WI38 (cell line): ENCODE measurements at regions not wholly inside any gene's neighbourhood (a gene's known extent, or its start where the extent isn't known, plus 50 kb on each side); places are given as distances from the start of the nearest gene placed in this dataset.

Source experiments
- H3K4me3 ChIP-seq: 2 replicates; pipeline ENCODE4 v1.5.1; 2011; ENCODE audit warnings: low read depth, mild to moderate bottlenecking, control low read depth, low read length
- CTCF ChIP-seq: IDR thresholded peaks from 2 replicates; pipeline ENCODE4 v1.5.1; 2012; ENCODE audit warnings: low read depth, mild to moderate bottlenecking, control low read depth, low read length

- H3K4me3 ChIP-seq = no peak overlapping the region
- no peak for TF ChIP-seq CTCF
Measured at GRCh38 chr12:19654650-19655376, 215.5 kb downstream of the AEBP2 start.

GRCh38 chr12:19657118-19657731, 217.9 kb downstream of the AEBP2 start:
- TF ChIP-seq CTCF = no peak
- H3K4me3 ChIP-seq = no peak overlapping the region

- no peak for TF ChIP-seq CTCF
- no peak overlapping the region for H3K4me3 ChIP-seq
Measured at GRCh38 chr12:19657732-19658130, 218.4 kb downstream of the AEBP2 start.

- no peak for TF ChIP-seq CTCF
- H3K4me3 ChIP-seq = no peak overlapping the region
Measured at GRCh38 chr12:19659086-19659485, 219.8 kb downstream of the AEBP2 start.

- no peak for TF ChIP-seq CTCF
- H3K4me3 ChIP-seq = no peak overlapping the region
Measured at GRCh38 chr12:19659501-19659900, 220.2 kb downstream of the AEBP2 start.

- no peak overlapping the region for H3K4me3 ChIP-seq
- TF ChIP-seq CTCF = no peak
Measured at GRCh38 chr12:19665121-19665900, 226.0 kb downstream of the AEBP2 start.

- no peak overlapping the region for H3K4me3 ChIP-seq
- TF ChIP-seq CTCF = no peak
Measured at GRCh38 chr12:19666070-19666469, 226.8 kb downstream of the AEBP2 start.
